ENCODE measurements at regions not wholly inside any gene's neighbourhood (a gene's known extent, or its start where the extent isn't known, plus 50 kb on each side); places are given as distances from the start of the nearest gene placed in this dataset.

GRCh38 chr15:45962733-45963132, 327.9 kb downstream of the SQOR start:
- Histone ChIP-seq H3K4me3 (ENCODE audit: insufficient read depth, low read depth, low read length) (no peak overlapping the region), H3K23ac (ENCODE audit: low read depth, low read length) (no peak overlapping the region), H4K8ac (ENCODE audit: low read depth in 2 of 2, low read length in 2 of 2) (no peak overlapping the region), H2AK5ac (ENCODE audit: low read depth, low read length) (no peak overlapping the region), H3K9me3 (ENCODE audit: control insufficient read depth, insufficient read depth, low read length) (peaks cover 5% of the 10 kb centered on the region; the same call in 1 of the 2 replicates), H3K4me2 (ENCODE audit: low read depth, low read length) (no peak overlapping the region), H3K27me3 (ENCODE audit: control insufficient read depth, insufficient read depth, low read length) (no peaks in the 10 kb centered on the region), H2AFZ (replicated peaks; ENCODE audit: low read length, poor library complexity) (no peak overlapping the region), H2BK120ac (ENCODE audit: low read depth, low read length) (no peak overlapping the region), H4K20me1 (ENCODE audit: insufficient read depth, low read length) (no peaks in the 10 kb centered on the region), H2BK20ac (ENCODE audit: low read depth, low read length) (no peak overlapping the region), H3K27ac (ENCODE audit: insufficient read depth, low read length) (no peak overlapping the region), H4K91ac (ENCODE audit: insufficient read depth, low read depth, low read length) (no peak overlapping the region), H3K79me1 (ENCODE audit: low read depth in 1 of 2, low read length in 2 of 2) (no peaks in the 10 kb centered on the region), H3K9me1 (ENCODE audit: insufficient read depth, low read length) (no peaks in the 10 kb centered on the region), H3K4me1 (ENCODE audit: control insufficient read depth, insufficient read depth, low read length) (no peaks in the 10 kb centered on the region), H4K5ac (ENCODE audit: low read depth, low read length) (no peak overlapping the region), H3K18ac (ENCODE audit: low read depth, low read length) (no peak overlapping the region), H2BK5ac (ENCODE audit: low read depth, low read length, poor library complexity, severe bottlenecking) (no peak overlapping the region), H3K14ac (replicated peaks; ENCODE audit: low read depth, low read length) (no peak overlapping the region), H2AK9ac (replicated peaks; ENCODE audit: low read depth, low read length, poor library complexity) (no peak overlapping the region), H2BK15ac (ENCODE audit: low read depth, low read length) (no peak overlapping the region), H3K4ac (ENCODE audit: low read depth, low read length) (no peak overlapping the region), H3K36me3 (ENCODE audit: control insufficient read depth, insufficient read depth, low read length) (no peaks in the 10 kb centered on the region), H3K56ac (ENCODE audit: extremely low read depth, insufficient read depth, low read length) (no peak overlapping the region), H3K9ac (ENCODE audit: low read depth, low read length) (no peak overlapping the region)
- ChIA-PET POLR2A (ENCODE audit: unreplicated experiment) (no interaction called here), CTCF (no interaction called here)
- TF ChIP-seq RAD21 (IDR thresholded peaks at IDR 0.05; ENCODE audit: low read length) (no peak), RCOR1 (IDR thresholded peaks at IDR 0.05; ENCODE audit: insufficient replicate concordance, low read length) (no peak), ELK1 (IDR thresholded peaks at IDR 0.05; ENCODE audit: borderline replicate concordance, low read depth, low read length) (no peak), MAZ (IDR thresholded peaks at IDR 0.05; ENCODE audit: borderline replicate concordance, low read depth, low read length) (no peak), RFX5 (IDR thresholded peaks at IDR 0.05; ENCODE audit: low read depth, low read length) (no peak), USF2 (IDR thresholded peaks at IDR 0.05; ENCODE audit: low read depth, low read length) (no peak), CHD1 (IDR thresholded peaks at IDR 0.05; ENCODE audit: low read depth, low read length) (no peak), MXI1 (IDR thresholded peaks at IDR 0.05; ENCODE audit: borderline replicate concordance, low read depth, low read length) (no peak), BHLHE40 (IDR thresholded peaks at IDR 0.05; ENCODE audit: low read depth, low read length) (no peak), NFE2L2 (IDR thresholded peaks at IDR 0.05; ENCODE audit: low read depth, low read length) (no peak), CEBPB (IDR thresholded peaks at IDR 0.05; ENCODE audit: low read depth, low read length) (no peak)
- WGBS, 2 experiments (ENCODE audit: extremely low coverage in 2 of 2, insufficient read length in 1 of 2) = no CpG with 5 or more reads among the region's 3 CpGs
- intact Hi-C loops (cut with micrococcal nuclease) = no loop called here
- DNase-seq (no peak), ATAC-seq (ENCODE audit: low read depth) (no peak)
- BruUV-seq (replicated peaks) = no TSS peak
- in situ Hi-C loops (cut with MboI; ENCODE audit: low sequenced_read_pairs) = no loop called here
- dilution Hi-C loops (cut with HindIII; ENCODE audit: low sequenced_read_pairs, unreplicated experiment) = no loop called here

All from IMR-90 (cell line).